Central memory CD8-positive, alpha-beta T cell (primary cell): ENCODE measurements at regions not wholly inside any gene's neighbourhood (a gene's known extent, or its start where the extent isn't known, plus 50 kb on each side); places are given as distances from the start of the nearest gene placed in this dataset.

Experiments used
- ATAC-seq: fragments of 150-1000 bp; cut with Tn5 transposase; replicated peaks from 2 replicates; pipeline ENCODE4 v1.10.0; 2022; ENCODE audit warnings: mild to moderate bottlenecking, moderate FRiP score, moderate number of reproducible peaks; ENCODE audit not compliant: poor library complexity, severe bottlenecking; ENCODE audit errors: extremely low read depth
- DNase-seq, 2 donors: peaks; one replicate each; pipeline ENCODE4 v3.0.0; 2021; ENCODE audit warnings: low spot score in 2 of 2
- H3K27ac Mint-ChIP-seq: one replicate; pipeline ENCODE4 v1.8.0; 2022; ENCODE audit warnings: low read depth, mild to moderate bottlenecking, moderate library complexity, mixed read lengths
- H3K27me3 Mint-ChIP-seq: one replicate; pipeline ENCODE4 v1.8.0; 2022; ENCODE audit warnings: mixed read lengths
- H3K36me3 Mint-ChIP-seq: one replicate; pipeline ENCODE4 v1.8.0; 2022; ENCODE audit warnings: mild to moderate bottlenecking, moderate library complexity, mixed read lengths; ENCODE audit not compliant: insufficient read depth
- H3K4me1 Mint-ChIP-seq: one replicate; pipeline ENCODE4 v1.8.0; 2022; ENCODE audit warnings: mixed read lengths
- H3K4me3 Mint-ChIP-seq: one replicate; pipeline ENCODE4 v1.8.0; 2022; ENCODE audit warnings: mild to moderate bottlenecking, moderate library complexity, mixed read lengths
- H3K9me3 Mint-ChIP-seq: one replicate; pipeline ENCODE4 v1.8.0; 2022; ENCODE audit warnings: mixed read lengths

GRCh38 chrX:39440799-39441284 lies 639.6 kb downstream of the MID1IP1 start:
- ATAC-seq (no peak), DNase-seq (no peak)
- no peaks in the 10 kb centered on the region for H3K36me3 Mint-ChIP-seq
- peaks cover 5% of the 10 kb centered on the region for H3K9me3 Mint-ChIP-seq
- H3K27me3 Mint-ChIP-seq = peaks cover 10% of the 10 kb centered on the region
- no peak overlapping the region for H3K27ac Mint-ChIP-seq
- H3K4me3 Mint-ChIP-seq = no peak overlapping the region
- H3K4me1 Mint-ChIP-seq = peaks cover 8% of the 10 kb centered on the region

DNA sequence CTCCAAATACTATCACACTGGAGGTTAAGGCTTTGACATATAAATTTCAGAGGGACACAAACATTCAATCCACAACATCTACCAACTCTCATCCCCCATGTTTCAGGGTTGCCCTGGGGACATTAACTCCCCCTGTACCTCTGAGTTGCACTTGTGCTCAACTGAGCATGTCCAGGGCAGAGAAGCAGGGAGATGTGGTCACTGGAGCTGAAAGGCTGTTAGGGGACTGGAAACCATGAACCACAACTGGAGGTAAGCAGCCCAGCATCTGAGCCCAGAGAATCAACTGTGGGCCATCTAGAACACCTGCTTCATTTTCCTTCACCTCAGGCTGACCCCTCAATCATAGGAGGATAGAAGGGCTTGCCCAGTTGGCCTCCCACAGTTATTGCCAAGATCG lies 641.1 kb downstream of the MID1IP1 start:
- Mint-ChIP-seq H3K27me3 (peaks cover 10% of the 10 kb centered on the region), H3K27ac (no peak overlapping the region), H3K36me3 (no peaks in the 10 kb centered on the region), H3K4me1 (peaks cover 8% of the 10 kb centered on the region), H3K4me3 (no peak overlapping the region), H3K9me3 (peaks cover 5% of the 10 kb centered on the region)
- ATAC-seq = no peak
- no peak for DNase-seq

- ATAC-seq (no peak), DNase-seq (no peak)
- Mint-ChIP-seq H3K36me3 (no peaks in the 10 kb centered on the region), H3K27me3 (peaks cover 10% of the 10 kb centered on the region), H3K4me1 (peaks cover 8% of the 10 kb centered on the region), H3K9me3 (peaks cover 5% of the 10 kb centered on the region), H3K27ac (no peak overlapping the region), H3K4me3 (no peak overlapping the region)
Measured at GRCh38 chrX:39443240-39443639, 642.0 kb downstream of the MID1IP1 start.

DNA sequence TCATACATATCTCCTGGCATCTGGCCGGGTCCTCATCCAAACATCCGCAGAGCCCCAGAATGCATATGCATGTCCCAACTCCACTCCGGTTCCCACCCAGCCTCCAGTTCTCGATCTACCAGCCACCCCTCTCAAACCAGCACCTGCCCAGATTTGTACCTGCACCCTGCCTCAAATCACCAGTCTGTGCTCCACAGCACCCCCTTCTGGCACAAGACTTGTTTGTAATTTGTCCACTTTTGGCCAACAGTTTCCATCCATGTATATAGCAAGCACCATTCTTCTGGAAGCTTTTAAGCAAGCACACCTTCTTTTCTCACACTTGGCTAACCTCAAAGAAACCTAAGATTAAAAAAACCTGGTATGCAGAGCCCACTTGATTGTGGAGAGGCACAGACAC lies 644.1 kb downstream of the MID1IP1 start:
- no peak for ATAC-seq
- Mint-ChIP-seq H3K36me3 (no peaks in the 10 kb centered on the region), H3K4me3 (no peak overlapping the region), H3K27ac (no peak overlapping the region), H3K4me1 (peaks cover 2% of the 10 kb centered on the region), H3K27me3 (peaks cover 10% of the 10 kb centered on the region), H3K9me3 (peaks cover 5% of the 10 kb centered on the region)
- no peak for DNase-seq

- ATAC-seq (no peak), DNase-seq (no peak)
- H3K27ac Mint-ChIP-seq = no peak overlapping the region
- H3K4me1 Mint-ChIP-seq = no peaks in the 10 kb centered on the region
- no peaks in the 10 kb centered on the region for H3K36me3 Mint-ChIP-seq
- no peaks in the 10 kb centered on the region for H3K9me3 Mint-ChIP-seq
- H3K27me3 Mint-ChIP-seq = peaks cover 18% of the 10 kb centered on the region
- H3K4me3 Mint-ChIP-seq = no peak overlapping the region
Measured at GRCh38 chrX:39449352-39449751, 648.1 kb downstream of the MID1IP1 start.

GRCh38 chrX:39450234-39450977 lies 647.4 kb downstream of the BCOR start:
- ATAC-seq = no peak
- Mint-ChIP-seq H3K4me1 (no peaks in the 10 kb centered on the region), H3K27ac (no peak overlapping the region), H3K27me3 (peaks cover 17% of the 10 kb centered on the region), H3K36me3 (no peaks in the 10 kb centered on the region), H3K9me3 (no peaks in the 10 kb centered on the region), H3K4me3 (no peak overlapping the region)
- no peak for DNase-seq

GRCh38 chrX:39451046-39451445 lies 646.7 kb downstream of the BCOR start:
- Mint-ChIP-seq H3K4me3 (no peak overlapping the region), H3K4me1 (no peaks in the 10 kb centered on the region), H3K9me3 (no peaks in the 10 kb centered on the region), H3K36me3 (no peaks in the 10 kb centered on the region), H3K27ac (no peak overlapping the region), H3K27me3 (peaks cover 17% of the 10 kb centered on the region)
- ATAC-seq = no peak
- no peak for DNase-seq

GRCh38 chrX:39452401-39452800 lies 645.4 kb downstream of the BCOR start:
- Mint-ChIP-seq H3K27ac (no peak overlapping the region), H3K4me3 (no peak overlapping the region), H3K4me1 (no peaks in the 10 kb centered on the region), H3K36me3 (no peaks in the 10 kb centered on the region), H3K27me3 (peaks cover 25% of the 10 kb centered on the region), H3K9me3 (no peaks in the 10 kb centered on the region)
- no peak for ATAC-seq
- DNase-seq = no peak

DNA sequence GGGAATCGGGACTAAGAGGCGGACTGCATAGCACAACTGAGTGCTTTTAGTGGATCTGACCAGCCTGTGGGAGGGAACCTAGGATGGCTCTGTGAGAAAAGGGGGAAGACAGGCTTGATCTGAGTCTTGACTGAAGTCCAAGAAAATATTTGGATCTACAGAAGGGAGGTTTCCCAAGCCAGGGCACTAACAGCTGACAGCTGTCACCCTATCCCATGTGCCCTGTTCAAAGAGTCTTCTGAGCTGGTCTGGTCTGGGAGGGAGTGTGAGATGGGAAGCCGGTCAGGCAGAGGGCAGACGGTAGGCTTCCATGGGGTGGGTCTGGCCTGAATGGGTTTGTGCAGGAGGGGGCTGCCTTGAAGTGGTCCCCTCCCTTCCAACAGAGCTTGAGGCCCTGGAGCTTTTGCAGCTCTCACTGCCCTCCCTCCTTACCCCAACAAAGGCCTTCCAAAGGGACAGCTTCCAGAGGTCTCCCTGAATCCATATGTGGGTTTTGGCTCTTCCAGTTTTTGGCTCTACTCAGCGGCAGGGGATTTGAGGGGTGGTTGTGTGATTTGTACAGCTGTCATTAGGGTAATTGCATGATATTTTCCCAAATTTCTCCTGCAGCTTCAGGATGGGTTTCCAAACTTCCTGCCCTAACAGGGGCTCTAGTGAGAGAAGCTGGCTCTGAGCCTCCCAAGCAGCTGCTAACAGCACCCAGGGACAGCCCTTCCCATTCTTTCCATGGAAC lies 643.7 kb downstream of the BCOR start:
- Mint-ChIP-seq H3K27ac (no peak overlapping the region), H3K4me1 (no peaks in the 10 kb centered on the region), H3K4me3 (no peak overlapping the region), H3K27me3 (peaks cover 29% of the 10 kb centered on the region), H3K36me3 (no peaks in the 10 kb centered on the region), H3K9me3 (no peaks in the 10 kb centered on the region)
- no peak for ATAC-seq
- no peak for DNase-seq

DNA sequence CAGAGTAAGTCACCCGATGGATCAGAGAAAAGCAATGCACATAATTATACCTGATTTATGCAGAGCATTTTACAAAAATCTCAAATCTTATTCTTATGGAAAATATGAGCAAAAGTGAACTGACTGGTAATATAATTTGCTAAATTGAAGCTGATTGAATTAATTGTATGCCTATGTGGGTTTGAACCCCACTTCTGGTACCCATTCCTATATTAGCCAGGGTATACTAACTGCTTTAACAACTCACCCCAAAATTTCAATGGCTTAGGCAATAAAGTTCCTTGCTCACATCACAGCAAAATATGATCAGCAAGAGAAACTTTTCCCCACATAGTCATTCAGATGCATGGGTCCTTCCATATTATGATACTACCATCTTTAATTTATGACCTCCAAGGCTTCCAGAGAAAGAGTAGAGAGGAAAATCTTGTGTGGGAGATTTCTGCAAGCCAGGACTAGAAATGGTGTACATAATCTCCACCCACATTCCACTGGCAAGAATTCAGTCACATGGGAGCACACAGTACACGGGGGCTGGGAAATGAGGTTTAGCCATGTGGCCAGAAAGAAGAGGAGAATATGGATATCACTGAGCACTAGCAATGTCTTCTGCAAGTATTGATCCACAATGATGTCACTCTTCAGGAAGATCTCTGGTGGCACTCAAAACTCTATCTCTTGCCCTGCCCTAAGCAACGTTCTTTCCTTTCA lies 640.7 kb downstream of the BCOR start:
- DNase-seq = no peak
- no peaks in the 10 kb centered on the region for H3K36me3 Mint-ChIP-seq
- H3K27ac Mint-ChIP-seq = no peak overlapping the region
- H3K27me3 Mint-ChIP-seq = peaks cover 12% of the 10 kb centered on the region
- H3K4me3 Mint-ChIP-seq = no peak overlapping the region
- no peaks in the 10 kb centered on the region for H3K9me3 Mint-ChIP-seq
- no peak for ATAC-seq
- no peaks in the 10 kb centered on the region for H3K4me1 Mint-ChIP-seq

DNA sequence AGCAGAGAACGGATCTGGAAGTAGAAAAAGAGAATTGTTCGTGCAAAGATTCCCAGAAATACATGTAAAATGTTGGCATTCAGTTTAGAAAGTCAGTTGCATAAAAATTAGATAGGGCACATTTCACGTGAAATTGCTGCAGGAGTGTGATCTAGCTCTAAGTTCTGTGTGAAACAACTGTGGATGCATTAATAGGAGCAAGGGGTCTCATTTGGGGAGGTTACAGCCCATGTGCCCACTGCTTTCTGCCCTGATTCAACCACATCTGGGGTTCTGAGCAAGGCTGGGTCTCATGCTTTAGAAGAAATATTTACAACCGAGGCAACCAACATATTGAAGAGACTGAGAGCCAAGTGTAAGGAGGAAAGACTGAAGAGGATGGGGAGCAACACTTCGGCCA lies 639.0 kb downstream of the BCOR start:
- no peak overlapping the region for H3K27ac Mint-ChIP-seq
- no peak overlapping the region for H3K4me3 Mint-ChIP-seq
- no peaks in the 10 kb centered on the region for H3K4me1 Mint-ChIP-seq
- ATAC-seq (no peak), DNase-seq (no peak)
- no peaks in the 10 kb centered on the region for H3K9me3 Mint-ChIP-seq
- H3K27me3 Mint-ChIP-seq = peaks cover 18% of the 10 kb centered on the region
- no peaks in the 10 kb centered on the region for H3K36me3 Mint-ChIP-seq

DNA sequence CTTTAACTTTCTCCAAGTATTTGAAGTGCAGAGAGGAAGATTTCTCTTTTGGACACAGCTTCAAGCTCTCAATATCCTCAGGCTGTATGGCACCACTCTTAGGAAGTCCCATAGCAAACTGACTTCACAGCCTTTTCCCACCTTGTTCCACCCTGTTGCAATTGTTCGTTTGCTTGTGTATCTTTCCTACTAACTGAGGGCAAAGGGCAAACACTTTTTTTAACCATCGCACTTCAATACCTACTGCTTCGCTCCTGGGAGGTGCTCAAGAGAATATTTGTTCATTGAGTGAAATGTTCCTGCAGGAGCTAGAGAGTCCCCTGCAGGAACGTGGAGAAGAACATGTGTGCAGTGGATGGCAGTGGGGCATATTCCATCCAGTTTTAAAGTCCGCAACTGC lies 638.6 kb downstream of the BCOR start:
- DNase-seq (no peak), ATAC-seq (no peak)
- Mint-ChIP-seq H3K4me3 (no peak overlapping the region), H3K4me1 (no peaks in the 10 kb centered on the region), H3K27me3 (peaks cover 22% of the 10 kb centered on the region), H3K9me3 (no peaks in the 10 kb centered on the region), H3K36me3 (no peaks in the 10 kb centered on the region), H3K27ac (no peak overlapping the region)
